Mammary epithelial cell (primary cell): ENCODE measurements at regions not wholly inside any gene's neighbourhood (a gene's known extent, or its start where the extent isn't known, plus 50 kb on each side); places are given as distances from the start of the nearest gene placed in this dataset.

ENCODE experiments used
- CTCF ChIP-seq, 2 donors: IDR thresholded peaks in 1 of 2; conservative IDR thresholded peaks in 1 of 2; 2 replicates each; pipeline ENCODE4 v1.5.1; 2011 to 2012; ENCODE audit warnings: inconsistent platforms in 2 of 2, low read length in 2 of 2, mild to moderate bottlenecking in 2 of 2, control low read depth in 1 of 2, low read depth in 1 of 2; ENCODE audit not compliant: insufficient read depth in 1 of 2; ENCODE audit errors: extremely low read depth in 1 of 2
- EZH2 ChIP-seq: IDR thresholded peaks from 2 replicates; pipeline ENCODE4 v1.6.1; 2012; ENCODE audit warnings: low read length, inconsistent platforms, borderline replicate concordance

DNA sequence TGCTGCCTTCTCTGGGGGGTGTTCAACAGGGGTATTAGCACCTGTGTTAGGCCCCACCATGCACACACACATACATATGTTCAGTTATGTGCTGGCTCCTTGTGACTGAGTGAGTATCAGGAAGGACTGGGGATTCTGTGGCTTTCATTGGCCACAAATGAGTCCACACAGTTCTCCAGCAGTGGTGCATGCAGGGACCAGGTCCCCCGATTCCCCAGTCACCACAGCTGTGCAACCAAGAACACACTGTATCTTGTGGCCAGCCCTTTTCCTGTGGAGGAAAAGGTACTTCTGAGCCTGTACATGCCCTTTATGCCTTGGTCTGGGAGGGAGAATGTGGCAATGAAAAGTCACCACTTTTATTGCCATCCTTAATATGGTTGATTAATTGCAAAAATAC is 74.9 kb upstream of the KLF7 start:
- no peak for TF ChIP-seq CTCF (conservative IDR thresholded peaks at IDR 0.05 in 1 of 2, IDR thresholded peaks at IDR 0.05 in 1 of 2; ENCODE audit: extremely low read depth in 1 of 2, insufficient read depth in 1 of 2, low read depth in 1 of 2, low read length in 2 of 2)
- no peak for TF ChIP-seq EZH2
